CD4-positive, alpha-beta T cell treated with Interleukin-21 for 1 hour (primary cell): ENCODE measurements at regions not wholly inside any gene's neighbourhood (a gene's known extent, or its start where the extent isn't known, plus 50 kb on each side); places are given as distances from the start of the nearest gene placed in this dataset.
"Not testable (repeated sequence)": the region's sequence is repeated elsewhere in the genome, so short reads cannot be mapped to it uniquely, and the experiment has no call there.

ENCODE experiments used
- DNase-seq: peaks from one replicate; pipeline ENCODE4 v3.0.0-alpha.2; 2020

- DNase-seq, result no peak
These were observed 674.3 kb downstream of the NSUN3 start for GRCh38 chr3:94737116-94737515.

GRCh38 chr3:94739420-94739819 lies 676.6 kb downstream of the NSUN3 start:
- no peak for DNase-seq

GRCh38 chr3:94758751-94759150 lies 695.9 kb downstream of the NSUN3 start:
- no peak for DNase-seq

GRCh38 chr3:94772402-94772801 lies 709.5 kb downstream of the NSUN3 start:
- DNase-seq, result no peak

GRCh38 chr3:94775746-94776145 lies 712.9 kb downstream of the NSUN3 start:
- no peak for DNase-seq

GRCh38 chr3:94776401-94776915 lies 713.6 kb downstream of the NSUN3 start:
- no peak for DNase-seq

- no peak for DNase-seq
These were observed 715.4 kb downstream of the NSUN3 start for GRCh38 chr3:94778289-94778688.

- DNase-seq, result no peak
These were observed 716.1 kb downstream of the NSUN3 start for GRCh38 chr3:94778814-94779494.

GRCh38 chr3:94779699-94780098 lies 716.8 kb downstream of the NSUN3 start:
- no peak for DNase-seq

GRCh38 chr3:94784274-94784673 lies 721.4 kb downstream of the NSUN3 start:
- DNase-seq, result no peak

GRCh38 chr3:94787066-94787465 lies 724.2 kb downstream of the NSUN3 start:
- DNase-seq, result no peak

- no peak for DNase-seq
These were observed 724.9 kb downstream of the NSUN3 start for GRCh38 chr3:94787734-94788270.

- DNase-seq, result no peak
These were observed 731.7 kb downstream of the NSUN3 start for GRCh38 chr3:94794563-94794962.

GRCh38 chr3:94799420-94800060 lies 736.7 kb downstream of the NSUN3 start:
- DNase-seq, result no peak

GRCh38 chr3:94811836-94812235 lies 749.0 kb downstream of the NSUN3 start:
- no peak for DNase-seq

- no peak for DNase-seq
These were observed 758.4 kb downstream of the NSUN3 start for GRCh38 chr3:94821241-94821640.

- DNase-seq, result no peak
These were observed 759.4 kb downstream of the NSUN3 start for GRCh38 chr3:94822298-94822697.

GRCh38 chr3:94846251-94846650 lies 783.4 kb downstream of the NSUN3 start:
- not testable (repeated sequence) for DNase-seq

- DNase-seq, result no peak
These were observed 799.8 kb downstream of the NSUN3 start for GRCh38 chr3:94862703-94863102.

GRCh38 chr3:94869059-94869547 lies 806.2 kb downstream of the NSUN3 start:
- DNase-seq, result no peak

GRCh38 chr3:94873751-94874150 lies 810.9 kb downstream of the NSUN3 start:
- DNase-seq, result no peak

- DNase-seq, result no peak
These were observed 812.3 kb downstream of the NSUN3 start for GRCh38 chr3:94875149-94875548.

GRCh38 chr3:94887065-94887464 lies 824.2 kb downstream of the NSUN3 start:
- no peak for DNase-seq

GRCh38 chr3:94896994-94897393 lies 834.1 kb downstream of the NSUN3 start:
- no peak for DNase-seq
